ENCODE measurements at regions not wholly inside any gene's neighbourhood (a gene's known extent, or its start where the extent isn't known, plus 50 kb on each side); places are given as distances from the start of the nearest gene placed in this dataset.

DNA sequence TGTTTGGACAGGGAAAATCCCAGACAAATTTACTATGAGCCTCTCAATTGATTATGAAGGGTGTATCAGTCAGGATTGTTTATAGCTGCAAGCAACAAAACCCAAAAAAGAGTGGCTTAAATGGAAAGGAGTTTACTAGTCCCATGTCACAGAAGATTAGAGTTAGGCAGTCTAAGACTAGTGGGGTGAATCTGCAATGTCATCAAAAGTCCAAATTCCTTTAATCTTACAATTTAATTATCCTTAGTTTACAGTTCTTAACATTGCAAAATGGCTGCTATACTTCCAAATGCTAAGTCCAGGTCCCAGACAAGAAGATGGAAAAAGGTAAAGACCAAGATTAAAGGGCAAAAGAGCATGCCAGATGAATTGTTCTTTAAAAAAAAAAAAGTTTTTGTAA, 143.6 kb downstream of the CD47 start:
- TF ChIP-seq TAF1 (IDR thresholded peaks at IDR 0.05; ENCODE audit: borderline replicate concordance, insufficient read depth, low read length), result no peak
- TF ChIP-seq POLR2AphosphoS5 (IDR thresholded peaks at IDR 0.05; ENCODE audit: low read depth, low read length), result no peak
- no peak for TF ChIP-seq SIN3A (IDR thresholded peaks at IDR 0.05; ENCODE audit: borderline replicate concordance, insufficient read depth, low read length)
- no peak for TF ChIP-seq FOXP2 (optimal IDR thresholded peaks at IDR 0.05; ENCODE audit: borderline replicate concordance, extremely low read depth, extremely low read length, insufficient read depth)
- no peak for TF ChIP-seq REST (IDR thresholded peaks at IDR 0.05; ENCODE audit: insufficient read depth in 1 of 2, low read depth in 2 of 2, low read length in 2 of 2)

DNA sequence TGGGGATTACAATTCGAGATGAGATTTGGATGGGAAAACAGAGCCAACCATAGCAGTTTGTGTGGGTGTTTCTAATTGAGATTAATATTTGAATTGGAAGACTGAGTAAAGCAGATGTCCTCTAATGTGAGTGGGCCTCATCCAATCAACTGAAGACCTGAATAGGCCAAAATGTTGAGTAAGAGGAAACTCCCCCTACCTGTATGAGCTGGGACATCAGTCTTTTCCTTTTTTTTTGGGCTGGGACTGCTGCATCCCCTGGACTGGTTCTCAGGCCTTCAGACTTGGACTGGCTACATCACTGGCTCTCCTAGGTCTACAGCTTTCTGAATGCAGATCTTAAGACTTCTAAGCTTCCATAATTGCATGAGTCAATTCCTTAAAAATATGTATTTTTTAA, 144.1 kb downstream of the CD47 start:
- no peak for TF ChIP-seq FOXP2 (optimal IDR thresholded peaks at IDR 0.05; ENCODE audit: borderline replicate concordance, extremely low read depth, extremely low read length, insufficient read depth)
- no peak for TF ChIP-seq REST (IDR thresholded peaks at IDR 0.05; ENCODE audit: insufficient read depth in 1 of 2, low read depth in 2 of 2, low read length in 2 of 2)
- TF ChIP-seq POLR2AphosphoS5 (IDR thresholded peaks at IDR 0.05; ENCODE audit: low read depth, low read length), result no peak
- TF ChIP-seq TAF1 (IDR thresholded peaks at IDR 0.05; ENCODE audit: borderline replicate concordance, insufficient read depth, low read length), result no peak
- TF ChIP-seq SIN3A (IDR thresholded peaks at IDR 0.05; ENCODE audit: borderline replicate concordance, insufficient read depth, low read length), result no peak

GRCh38 chr3:107945417-107946094, 145.3 kb downstream of the CD47 start:
- TF ChIP-seq FOXP2 (optimal IDR thresholded peaks at IDR 0.05; ENCODE audit: borderline replicate concordance, extremely low read depth, extremely low read length, insufficient read depth), result no peak
- no peak for TF ChIP-seq REST (IDR thresholded peaks at IDR 0.05; ENCODE audit: insufficient read depth in 1 of 2, low read depth in 2 of 2, low read length in 2 of 2)
- no peak for TF ChIP-seq POLR2AphosphoS5 (IDR thresholded peaks at IDR 0.05; ENCODE audit: low read depth, low read length)
- no peak for TF ChIP-seq SIN3A (IDR thresholded peaks at IDR 0.05; ENCODE audit: borderline replicate concordance, insufficient read depth, low read length)
- TF ChIP-seq TAF1 (IDR thresholded peaks at IDR 0.05; ENCODE audit: borderline replicate concordance, insufficient read depth, low read length), result no peak

DNA sequence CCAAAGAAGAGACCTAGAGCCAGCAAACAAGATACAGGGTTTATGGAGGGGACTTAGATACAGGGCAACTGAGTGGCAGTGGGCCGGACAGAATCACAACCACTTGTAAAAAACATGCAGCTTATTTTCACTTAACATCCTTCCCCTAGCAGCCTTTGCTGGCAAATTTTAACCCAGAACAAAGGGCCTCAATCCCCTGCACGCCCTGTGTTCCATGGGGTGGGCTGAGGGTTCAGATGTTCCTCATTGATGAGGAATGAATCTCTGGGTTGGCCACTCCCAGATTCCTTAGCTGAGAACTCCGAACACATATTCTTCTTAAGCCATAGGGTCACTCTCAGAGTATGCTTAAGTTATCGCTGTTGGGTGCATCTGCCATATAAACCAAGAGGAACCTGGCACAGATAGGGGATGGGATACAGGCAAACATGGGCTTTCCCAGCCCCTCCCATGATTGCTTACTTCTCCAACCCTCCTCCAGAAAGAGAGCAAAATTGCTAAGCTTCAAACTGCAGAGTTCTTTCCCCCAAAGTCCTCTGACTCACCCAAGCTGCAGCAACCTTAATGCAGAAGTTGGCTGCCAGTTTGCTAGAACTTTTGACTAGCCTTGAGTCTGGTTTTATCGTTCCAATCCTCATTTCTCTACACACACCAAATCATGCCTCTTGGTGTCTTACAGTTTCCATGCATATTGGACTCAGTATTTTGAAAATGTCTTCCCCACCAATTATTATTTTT, 146.9 kb downstream of the CD47 start:
- TF ChIP-seq SIN3A (IDR thresholded peaks at IDR 0.05; ENCODE audit: borderline replicate concordance, insufficient read depth, low read length) (no peak), FOXP2 (optimal IDR thresholded peaks at IDR 0.05; ENCODE audit: borderline replicate concordance, extremely low read depth, extremely low read length, insufficient read depth) (no peak), POLR2AphosphoS5 (IDR thresholded peaks at IDR 0.05; ENCODE audit: low read depth, low read length) (no peak), REST (IDR thresholded peaks at IDR 0.05; ENCODE audit: insufficient read depth in 1 of 2, low read depth in 2 of 2, low read length in 2 of 2) (no peak), TAF1 (IDR thresholded peaks at IDR 0.05; ENCODE audit: borderline replicate concordance, insufficient read depth, low read length) (no peak)

Measured in PFSK-1 (cell line).